AG04450 (cell line): ENCODE measurements at regions not wholly inside any gene's neighbourhood (a gene's known extent, or its start where the extent isn't known, plus 50 kb on each side); places are given as distances from the start of the nearest gene placed in this dataset.

ENCODE experiments used
- CTCF ChIA-PET: fragments of 300-600, 350-600 bp; formaldehyde crosslinking; extraction: SDS; loops from one replicate; lab custom pipeline; 2022; ENCODE audit warnings: antibody characterized with exemption, inconsistent platforms; lab: Charles Lee
- POLR2A ChIA-PET: fragments of 350-600 bp; formaldehyde crosslinking; extraction: SDS; loops from one replicate; lab custom pipeline; 2021; ENCODE audit warnings: antibody characterized with exemption, inconsistent platforms; lab: Yijun Ruan, JAX
- DNase-seq: peaks from one replicate; pipeline ENCODE4 v3.0.0-alpha.2; 2011; ENCODE audit warnings: low read depth, low spot score
- H3K27ac ChIP-seq: one replicate; pipeline ENCODE4 v1.5.1; 2012; ENCODE audit warnings: low read depth, low read length, control low read depth
- H3K27me3 ChIP-seq: one replicate; pipeline ENCODE4 v1.6.0; 2012; ENCODE audit warnings: low read length; ENCODE audit not compliant: control insufficient read depth, insufficient read depth
- H3K4me3 ChIP-seq: 2 replicates; pipeline ENCODE4 v1.5.1; 2011; ENCODE audit warnings: mild to moderate bottlenecking, low read depth, low read length, control low read depth
- H3K9me3 ChIP-seq: 2 replicates; pipeline ENCODE4 v1.5.1; 2012; ENCODE audit warnings: low read length; ENCODE audit not compliant: control insufficient read depth, insufficient read depth
- CTCF ChIP-seq: IDR thresholded peaks from 2 replicates; pipeline ENCODE4 v1.5.1; 2011; ENCODE audit warnings: low read depth, low read length, control low read depth, inconsistent platforms

- POLR2A ChIA-PET: no interaction called here
- CTCF ChIA-PET: no interaction called here
Observed at GRCh38 chr10:130728531-130729215, 582.8 kb downstream of the TCERG1L start.

GRCh38 chr10:130729876-130730275 lies 581.6 kb downstream of the TCERG1L start:
- ChIA-PET POLR2A (no interaction called here), CTCF (no interaction called here)
- H3K27ac ChIP-seq: no peak overlapping the region
- H3K27me3 ChIP-seq: no peaks in the 10 kb centered on the region
- TF ChIP-seq CTCF: no peak
- no peak for DNase-seq
- H3K4me3 ChIP-seq: no peak overlapping the region
- peaks cover 56% of the 10 kb centered on the region for H3K9me3 ChIP-seq

More at GRCh38 chr10:130728531-130729215, 582.8 kb downstream of the TCERG1L start:
- no peak for DNase-seq
- Histone ChIP-seq H3K27me3 (no peaks in the 10 kb centered on the region), H3K27ac (no peak overlapping the region), H3K9me3 (peaks cover 59% of the 10 kb centered on the region), H3K4me3 (no peak overlapping the region)
- TF ChIP-seq CTCF: no peak

- no peak for TF ChIP-seq CTCF
- ChIA-PET POLR2A (no interaction called here), CTCF (no interaction called here)
- Histone ChIP-seq H3K4me3 (no peak overlapping the region), H3K27ac (no peak overlapping the region), H3K9me3 (peaks cover 68% of the 10 kb centered on the region), H3K27me3 (no peaks in the 10 kb centered on the region)
- no peak for DNase-seq
Observed at GRCh38 chr10:130737186-130737585, 574.3 kb downstream of the TCERG1L start.

- Histone ChIP-seq H3K27me3 (no peaks in the 10 kb centered on the region), H3K27ac (no peak overlapping the region), H3K4me3 (no peak overlapping the region), H3K9me3 (peaks cover 73% of the 10 kb centered on the region)
- no peak for TF ChIP-seq CTCF
- ChIA-PET CTCF (no interaction called here), POLR2A (no interaction called here)
- no peak for DNase-seq
Observed at GRCh38 chr10:130737621-130738020, 573.9 kb downstream of the TCERG1L start.

GRCh38 chr10:130739016-130739756 lies 572.3 kb downstream of the TCERG1L start:
- DNase-seq: no peak
- ChIA-PET CTCF (no interaction called here), POLR2A (no interaction called here)
- Histone ChIP-seq H3K9me3 (peaks cover 85% of the 10 kb centered on the region), H3K4me3 (no peak overlapping the region), H3K27ac (no peak overlapping the region), H3K27me3 (no peaks in the 10 kb centered on the region)
- TF ChIP-seq CTCF: no peak
